HG02970 (cell line): ENCODE measurements at regions not wholly inside any gene's neighbourhood (a gene's known extent, or its start where the extent isn't known, plus 50 kb on each side); places are given as distances from the start of the nearest gene placed in this dataset.

Source experiments
- ATAC-seq: cut with Tn5 transposase; IDR thresholded peaks from one replicate; pipeline ENCODE4 v1.9.1; 2021; ENCODE audit warnings: mild to moderate bottlenecking, moderate library complexity, moderate number of reproducible peaks; ENCODE audit not compliant: unreplicated experiment, low FRiP score

DNA sequence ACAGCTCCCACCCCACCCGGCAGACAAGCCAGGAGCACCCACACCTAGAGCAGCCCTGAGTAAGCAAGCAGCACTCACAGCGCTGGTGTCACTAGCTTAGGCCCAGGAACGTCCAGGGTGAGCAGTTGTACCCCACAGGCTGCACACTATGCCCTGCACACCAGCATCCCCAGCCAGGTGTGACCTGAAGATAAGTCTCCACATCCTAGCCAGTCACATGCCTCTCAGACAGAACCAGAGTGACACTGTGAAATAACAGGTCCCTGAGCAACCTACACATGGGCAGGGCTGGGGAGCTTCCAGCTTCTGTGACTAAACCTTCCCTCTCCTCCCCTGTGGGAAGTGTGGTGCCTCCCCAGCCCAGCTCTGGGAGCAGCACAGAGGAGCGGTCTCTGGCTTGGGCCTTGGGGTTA lies 253.6 kb downstream of the UACA start:
- ATAC-seq = no peak

GRCh38 chr15:70509282-70509662 lies 254.1 kb downstream of the UACA start:
- ATAC-seq = no peak

GRCh38 chr15:70508561-70509281 lies 254.6 kb downstream of the UACA start:
- no peak for ATAC-seq

DNA sequence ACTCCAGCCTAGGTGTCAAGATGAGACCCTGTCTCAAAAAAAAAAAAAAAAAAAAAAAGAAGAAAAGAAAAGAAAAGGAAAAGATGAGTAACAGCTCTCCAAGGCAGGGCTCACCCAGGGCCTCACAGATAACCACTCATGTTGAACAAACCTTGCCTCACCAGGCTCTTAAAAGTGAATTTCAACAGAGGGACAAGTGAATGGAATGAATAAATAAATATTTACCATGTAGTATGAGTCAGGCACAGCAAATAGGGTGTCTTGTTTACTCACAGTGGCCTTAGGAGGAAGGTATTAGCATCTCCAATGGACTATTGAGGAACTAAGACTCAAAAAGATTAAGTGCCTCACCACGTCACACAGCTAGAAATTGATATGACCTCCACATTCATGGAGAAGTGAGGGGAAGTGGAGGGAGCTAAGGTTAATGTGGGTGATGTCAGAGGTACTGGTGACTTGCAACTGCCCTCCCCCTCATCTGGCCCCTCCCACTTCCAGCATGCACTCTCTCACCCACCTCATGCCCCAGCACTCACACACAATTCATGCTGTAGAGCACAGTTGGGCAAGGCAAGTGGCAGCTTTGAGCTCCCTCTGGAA lies 255.5 kb downstream of the UACA start:
- ATAC-seq = no peak

GRCh38 chr15:70505936-70506912 lies 257.1 kb downstream of the UACA start:
- no peak for ATAC-seq

DNA sequence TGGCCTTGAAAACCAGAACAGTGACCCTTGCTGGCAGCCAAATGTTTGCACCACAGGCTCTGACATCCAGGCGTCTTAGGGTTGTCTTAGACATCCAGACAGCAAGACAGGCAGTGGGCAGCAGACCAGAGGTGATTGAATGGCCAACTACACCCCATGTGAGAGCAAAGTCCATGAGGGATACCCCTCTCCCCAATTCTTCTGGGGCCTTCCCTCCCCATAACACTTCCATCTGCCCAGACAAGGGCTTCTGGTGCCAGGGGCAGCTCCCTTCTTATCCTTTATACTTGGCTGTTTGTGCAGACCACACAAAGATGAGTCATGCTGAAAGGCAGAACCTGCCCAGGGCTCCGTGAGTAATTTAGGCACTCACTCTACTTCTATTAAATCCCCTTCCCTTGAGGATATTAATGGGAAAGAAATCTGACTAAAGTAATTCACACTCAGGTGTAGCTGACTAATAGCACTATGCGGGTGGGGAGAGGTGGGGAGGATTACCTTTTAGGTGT lies 257.9 kb downstream of the UACA start:
- no peak for ATAC-seq

GRCh38 chr15:70504988-70505387 lies 258.4 kb downstream of the UACA start:
- no peak for ATAC-seq

GRCh38 chr15:70504299-70504951 lies 258.9 kb downstream of the UACA start:
- ATAC-seq = no peak

DNA sequence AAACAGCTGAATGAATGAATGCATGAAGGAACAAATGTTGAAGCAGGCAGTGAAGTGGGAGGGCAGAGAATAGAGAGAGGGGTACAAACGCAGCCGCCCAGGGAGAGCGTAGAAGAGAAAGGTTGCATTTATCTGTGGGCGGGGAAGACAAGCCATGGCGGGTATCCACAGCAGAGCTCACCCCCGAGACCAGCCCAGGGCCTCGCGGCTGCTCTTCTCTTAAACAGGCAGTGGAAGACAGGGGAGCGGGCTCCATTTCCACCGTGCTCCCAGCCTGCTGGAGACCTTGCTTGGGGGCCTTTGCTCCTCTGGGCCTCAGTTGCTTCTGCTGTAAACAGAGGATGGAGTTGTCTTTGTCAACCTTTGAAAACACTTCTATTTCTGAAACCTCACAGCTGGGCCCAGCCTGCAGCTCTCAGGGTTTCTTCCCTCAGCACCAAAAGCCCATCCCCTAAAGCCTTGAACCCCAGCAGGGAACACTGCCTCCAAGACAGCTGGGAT lies 259.5 kb downstream of the UACA start:
- ATAC-seq = no peak

GRCh38 chr15:70503073-70503745 lies 260.1 kb downstream of the UACA start:
- peak; percentile 38 for ATAC-seq

GRCh38 chr15:70502529-70502928 lies 260.8 kb downstream of the UACA start:
- no peak for ATAC-seq

DNA sequence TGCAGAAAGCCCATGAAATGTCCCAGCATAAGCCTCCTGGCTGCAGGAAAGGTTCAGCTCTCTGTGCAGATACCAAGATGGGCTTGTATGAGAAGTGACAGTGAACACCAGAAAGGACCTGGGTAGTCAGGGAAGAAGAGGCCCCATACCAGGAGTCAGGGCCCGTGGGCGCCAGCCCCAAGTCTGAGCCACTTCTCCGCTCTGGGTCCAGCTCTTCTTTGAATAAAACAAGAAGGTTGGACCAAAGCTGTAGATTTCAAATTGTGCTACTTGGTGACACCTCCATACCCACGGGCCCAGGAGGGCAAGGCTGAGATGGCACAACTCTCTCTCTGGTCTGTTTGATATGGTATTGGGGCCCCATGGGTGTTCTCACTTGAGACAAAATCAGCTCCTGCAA lies 261.5 kb downstream of the UACA start:
- no peak for ATAC-seq

- ATAC-seq = no peak
These were observed 262.1 kb downstream of the UACA start for GRCh38 chr15:70501121-70501727.

DNA sequence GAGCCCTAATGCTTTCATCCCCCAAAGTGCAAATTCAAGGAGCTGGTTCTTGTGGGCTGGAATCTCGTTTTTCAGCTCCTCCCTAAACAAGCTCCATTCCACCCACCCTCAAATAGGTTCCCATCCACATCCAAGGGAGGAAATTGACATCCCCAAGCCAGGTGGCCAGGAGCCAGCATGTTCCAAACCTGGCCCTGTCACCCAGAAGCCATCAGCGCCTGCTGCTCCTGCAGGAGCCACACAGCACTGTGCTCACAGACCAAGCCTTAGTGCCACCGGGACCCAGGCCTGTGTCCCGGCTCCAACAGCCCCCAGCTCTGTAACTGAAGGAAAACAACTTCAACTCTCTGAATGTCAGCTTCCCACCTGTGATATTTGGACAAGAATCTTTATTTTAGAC lies 263.6 kb downstream of the UACA start:
- ATAC-seq = no peak

DNA sequence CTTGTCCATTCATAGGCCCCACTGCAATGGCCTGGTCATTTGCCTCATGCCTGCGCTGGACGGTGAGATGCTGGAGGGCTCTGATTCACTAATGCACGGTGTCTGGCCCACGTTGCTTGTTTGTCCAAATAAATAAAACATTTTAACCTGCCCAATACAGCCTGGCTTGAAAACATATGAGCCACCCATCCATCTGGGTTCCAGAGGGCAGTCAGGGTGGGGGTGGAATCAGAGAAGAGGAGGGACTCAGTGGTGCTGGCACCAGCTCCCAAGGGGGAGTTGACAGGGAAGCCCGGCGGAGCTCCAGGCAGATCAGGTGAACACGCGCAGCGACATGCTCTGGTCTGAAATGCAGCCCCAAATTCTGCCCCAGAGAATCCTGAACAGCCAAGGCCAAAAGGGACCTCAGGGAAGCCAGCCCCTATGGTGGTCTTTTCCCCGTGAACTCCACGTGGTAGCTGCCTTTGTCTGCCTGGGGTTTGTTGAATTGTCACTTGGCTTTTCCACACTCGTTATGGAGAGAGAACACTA lies 265.2 kb downstream of the UACA start:
- no peak for ATAC-seq

- no peak for ATAC-seq
These were observed 265.7 kb downstream of the UACA start for GRCh38 chr15:70497661-70498060.

DNA sequence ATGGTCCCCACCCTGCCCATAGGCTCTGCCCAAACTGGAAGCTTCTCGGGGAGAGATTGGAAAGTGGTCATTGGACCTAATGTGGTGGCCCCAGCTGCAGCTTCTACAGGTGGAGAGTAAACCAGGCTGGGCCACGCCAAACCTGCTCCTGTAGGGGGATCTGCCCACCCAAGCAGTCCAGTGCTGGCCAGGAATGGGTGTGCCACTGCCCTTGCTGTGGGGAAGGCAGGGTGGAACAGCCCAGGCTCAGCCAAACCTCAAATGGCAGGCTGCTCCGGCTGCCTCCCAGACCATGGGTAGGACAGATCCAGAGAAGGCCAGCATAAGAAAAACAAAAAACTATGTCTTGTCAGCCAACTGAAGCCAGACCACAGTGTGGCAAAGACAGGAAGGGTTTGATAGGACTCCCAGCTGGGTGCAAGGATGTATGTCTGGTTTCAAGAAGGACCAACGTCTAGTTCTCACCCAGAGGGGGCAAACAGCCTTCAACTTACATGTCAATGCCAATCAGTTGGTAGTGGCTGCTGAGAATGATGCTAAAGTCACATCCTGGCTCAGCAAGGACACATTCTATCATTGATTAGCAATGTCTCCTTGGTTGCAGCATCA lies 267.3 kb downstream of the UACA start:
- ATAC-seq = no peak

- no peak for ATAC-seq
These were observed 268.3 kb downstream of the UACA start for GRCh38 chr15:70494852-70495571.
